Heart left ventricle (tissue), 13 donors: ENCODE measurements at regions not wholly inside any gene's neighbourhood (a gene's known extent, or its start where the extent isn't known, plus 50 kb on each side); places are given as distances from the start of the nearest gene placed in this dataset.

Source experiments
- CTCF ChIP-seq, 12 donors: fragments of 200-600 bp; sonication (generic) in 4 of 12; IDR thresholded peaks; one replicate each; pipeline versions ENCODE4 v1.5.0 to v1.8.0; 2018 to 2022; ENCODE audit warnings: antibody characterized with exemption in 12 of 12, mild to moderate bottlenecking in 5 of 12
- POLR2A ChIP-seq, 2 donors: fragments of 450-650 bp; IDR thresholded peaks; one replicate each; pipeline ENCODE4 v1.6.1; 2017; ENCODE audit warnings: antibody characterized with exemption in 2 of 2, mild to moderate bottlenecking in 2 of 2, moderate library complexity in 2 of 2
- donor health status: ischemic (EF 13 %, LVEDD 7.1; RV severe dilation, severe dysfunction).
- donor health status: DM: no; HTN: yes; CAD: no.
- donor health status: DM: no; HTN: no; CAD: no.
- donor health status: ischemic (EF 25% LVEDD 6.9; RV normal size, moderate dysfunction).
- donor health status: ischemic (EF 25% LVEDD 5.7; RV mildly dilated, moderate dysfunction).
- donor health status: ischemic (EF 35%, LVEDD 5.7; RV mildly dilated, moderate dysfunction).
- donor health status: nonischemic (EF 11% LVEDD 7.7; RV severe dilation, severe dysfunction).
- donor health status: DM: yes; HTN: yes; CAD: no.
- donor health status: PGD.
- donor health status: ischemic (EF 29% LVEDD 5.4; RV normal size, mild dysfunction).
- donor health status: nonischemic (EF 23%, LVEDD 6.1; RV moderate dilation, normal function).

DNA sequence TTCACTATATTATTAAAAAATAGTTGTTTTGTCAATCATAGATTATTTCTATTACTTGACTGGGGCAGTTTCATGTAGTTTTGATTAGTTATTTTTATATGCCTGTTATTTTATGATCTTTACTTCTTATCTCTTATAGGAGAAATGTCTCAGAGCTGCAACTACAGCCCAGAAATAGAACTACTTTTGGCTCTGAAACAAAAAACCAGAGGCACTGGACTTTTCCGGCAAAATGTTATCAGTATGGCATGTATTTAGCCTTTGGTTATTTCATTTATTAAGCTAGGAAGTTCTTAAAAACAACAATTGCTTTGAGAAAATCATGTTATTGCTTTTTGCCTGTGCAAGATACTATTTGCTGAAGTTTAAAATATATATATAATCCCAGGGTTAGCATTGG lies 566.5 kb downstream of the ANKRD50 start:
- TF ChIP-seq CTCF (IDR thresholded peaks at IDR 0.05) (no peak), POLR2A (IDR thresholded peaks at IDR 0.05) (no peak)
